Hematopoietic multipotent progenitor cell (in vitro differentiated cells): ENCODE measurements at regions not wholly inside any gene's neighbourhood (a gene's known extent, or its start where the extent isn't known, plus 50 kb on each side); places are given as distances from the start of the nearest gene placed in this dataset.
A peak's percentile ranks its signal among the peaks of the same experiment; 100 is the strongest.
"Not testable (repeated sequence)": the region's sequence is repeated elsewhere in the genome, so short reads cannot be mapped to it uniquely, and the experiment has no call there.

Source experiments
- DNase-seq, 3 donors: peaks; one replicate each; pipeline ENCODE4 v3.0.0-alpha.2; 2011 to 2015; ENCODE audit warnings: low read depth in 2 of 3, low spot score in 2 of 3

- no peak for DNase-seq
Observed at GRCh38 chrX:63581906-63582305, 203.1 kb downstream of the ARHGEF9 start.

GRCh38 chrX:63581398-63581797 lies 203.6 kb downstream of the ARHGEF9 start:
- no peak for DNase-seq

- DNase-seq, result no peak
Observed at GRCh38 chrX:63576533-63576932, 208.5 kb downstream of the ARHGEF9 start.

- DNase-seq, result not testable (repeated sequence)
Observed at GRCh38 chrX:63575700-63576099, 209.3 kb downstream of the ARHGEF9 start.

GRCh38 chrX:63566856-63567255 lies 215.7 kb upstream of the SPIN4 start:
- DNase-seq, result no peak

GRCh38 chrX:63561425-63561824 lies 210.3 kb upstream of the SPIN4 start:
- DNase-seq, result peak in 1 of 3 donors; percentile 1

- peak; percentile 13 to 81 (median 66) for DNase-seq
Observed at GRCh38 chrX:63560601-63561218, 209.6 kb upstream of the SPIN4 start.

- no peak for DNase-seq
Observed at GRCh38 chrX:63551856-63552255, 200.7 kb upstream of the SPIN4 start.

GRCh38 chrX:63530654-63531053 lies 179.5 kb upstream of the SPIN4 start:
- no peak for DNase-seq

GRCh38 chrX:63529961-63530360 lies 178.8 kb upstream of the SPIN4 start:
- no peak for DNase-seq

GRCh38 chrX:63526863-63527262 lies 175.7 kb upstream of the SPIN4 start:
- no peak for DNase-seq

- DNase-seq, result no peak
Observed at GRCh38 chrX:63525491-63525890, 174.4 kb upstream of the SPIN4 start.

- DNase-seq, result not testable (repeated sequence)
Observed at GRCh38 chrX:63519368-63519767, 168.2 kb upstream of the SPIN4 start.

GRCh38 chrX:63514569-63515080 lies 163.5 kb upstream of the SPIN4 start:
- DNase-seq, result no peak

- no peak for DNase-seq
Observed at GRCh38 chrX:63513825-63514568, 162.9 kb upstream of the SPIN4 start.

GRCh38 chrX:63511361-63511760 lies 160.2 kb upstream of the SPIN4 start:
- DNase-seq, result no peak

- DNase-seq, result no peak
Observed at GRCh38 chrX:63508668-63509067, 157.5 kb upstream of the SPIN4 start.

- DNase-seq, result peak in 2 of 3 donors; percentile 27 to 64
Observed at GRCh38 chrX:63506320-63506719, 155.2 kb upstream of the SPIN4 start.

GRCh38 chrX:63503541-63503940 lies 152.4 kb upstream of the SPIN4 start:
- no peak for DNase-seq

GRCh38 chrX:63488546-63489373 lies 137.6 kb upstream of the SPIN4 start:
- no peak for DNase-seq

- peak in 1 of 3 donors; percentile 15 for DNase-seq
Observed at GRCh38 chrX:63475200-63475599, 124.1 kb upstream of the SPIN4 start.
